ENCODE measurements at regions not wholly inside any gene's neighbourhood (a gene's known extent, or its start where the extent isn't known, plus 50 kb on each side); places are given as distances from the start of the nearest gene placed in this dataset.

- no peak for DNase-seq
These were observed 70.0 kb upstream of the INPP5A start for GRCh38 chr10:132467464-132468149.

- no peak for DNase-seq
These were observed 69.4 kb upstream of the INPP5A start for GRCh38 chr10:132468216-132468615.

GRCh38 chr10:132468651-132469050 lies 68.9 kb upstream of the INPP5A start:
- no peak for DNase-seq

- no peak for DNase-seq
These were observed 68.2 kb upstream of the INPP5A start for GRCh38 chr10:132469197-132469884.

- no peak for DNase-seq
These were observed 67.0 kb upstream of the INPP5A start for GRCh38 chr10:132470410-132471124.

GRCh38 chr10:132471125-132471451 lies 66.5 kb upstream of the INPP5A start:
- DNase-seq = no peak

- peak; percentile 0 for DNase-seq
These were observed 66.1 kb upstream of the INPP5A start for GRCh38 chr10:132471484-132471883.

- DNase-seq = no peak
These were observed 62.5 kb upstream of the INPP5A start for GRCh38 chr10:132475086-132475485.

GRCh38 chr10:132476146-132477065 lies 61.2 kb upstream of the INPP5A start:
- peak; percentile 1 for DNase-seq

- DNase-seq = peak; percentile 0
These were observed 60.6 kb upstream of the INPP5A start for GRCh38 chr10:132477066-132477397.

GRCh38 chr10:132477398-132478340 lies 59.9 kb upstream of the INPP5A start:
- peak; percentile 1 for DNase-seq

GRCh38 chr10:132478341-132479023 lies 59.1 kb upstream of the INPP5A start:
- no peak for DNase-seq

GRCh38 chr10:132479024-132479602 lies 58.5 kb upstream of the INPP5A start:
- no peak for DNase-seq

GRCh38 chr10:132479603-132480221 lies 57.9 kb upstream of the INPP5A start:
- DNase-seq = peak; percentile 1

- DNase-seq = no peak
These were observed 57.2 kb upstream of the INPP5A start for GRCh38 chr10:132480356-132480755.

GRCh38 chr10:132481690-132482089 lies 55.9 kb upstream of the INPP5A start:
- no peak for DNase-seq

- no peak for DNase-seq
These were observed 55.3 kb upstream of the INPP5A start for GRCh38 chr10:132482090-132482800.

- DNase-seq = no peak
These were observed 54.2 kb upstream of the INPP5A start for GRCh38 chr10:132483394-132483793.

- no peak for DNase-seq
These were observed 52.7 kb upstream of the INPP5A start for GRCh38 chr10:132484922-132485321.

- DNase-seq = no peak
These were observed 52.2 kb upstream of the INPP5A start for GRCh38 chr10:132485391-132485790.

Measured in effector CD4-positive, alpha-beta T cell (primary cell).